ENCODE measurements at regions not wholly inside any gene's neighbourhood (a gene's known extent, or its start where the extent isn't known, plus 50 kb on each side); places are given as distances from the start of the nearest gene placed in this dataset.
"Not testable (repeated sequence)": the region's sequence is repeated elsewhere in the genome, so short reads cannot be mapped to it uniquely, and the experiment has no call there.

GRCh38 chr12:127984386-127985055 is 282.4 kb upstream of the TMEM132C start:
- no peak for DNase-seq

DNA sequence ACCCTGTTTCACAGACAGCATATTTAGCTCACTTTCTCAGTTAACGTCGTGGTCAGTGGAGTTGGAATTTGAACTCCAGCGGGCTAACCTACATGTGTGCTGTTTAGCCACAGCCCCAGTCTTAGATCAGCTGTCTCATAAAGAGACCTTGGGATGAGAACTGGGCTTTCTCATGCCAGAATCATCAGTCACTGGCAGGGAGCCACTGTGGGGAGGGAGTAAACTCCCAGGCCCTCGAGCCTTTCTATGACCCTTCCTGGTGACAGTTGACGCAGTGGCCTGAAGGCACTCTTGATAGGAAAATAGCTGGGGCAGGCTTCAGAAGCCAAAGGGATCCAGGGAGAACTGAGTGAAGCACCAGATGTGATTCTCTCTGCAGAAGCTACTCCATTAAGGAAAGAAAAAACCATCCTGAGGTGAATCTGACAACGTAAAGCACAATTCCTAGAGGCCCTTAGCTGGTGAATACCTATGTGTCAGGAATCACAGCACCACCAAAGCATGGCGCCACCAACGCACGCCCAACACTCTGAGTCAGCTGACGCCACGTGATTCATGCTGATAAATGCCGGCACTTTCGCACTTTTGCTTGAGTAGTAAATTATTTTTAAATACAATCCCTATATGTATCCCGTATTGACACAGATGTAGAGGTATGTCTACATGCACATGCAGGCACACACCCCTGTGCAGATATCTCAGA is 279.6 kb upstream of the TMEM132C start:
- no peak for DNase-seq

- DNase-seq: no peak
These were observed 275.5 kb upstream of the TMEM132C start for GRCh38 chr12:127991485-127991884.

- DNase-seq: no peak
These were observed 268.0 kb upstream of the TMEM132C start for GRCh38 chr12:127998988-127999387.

DNA sequence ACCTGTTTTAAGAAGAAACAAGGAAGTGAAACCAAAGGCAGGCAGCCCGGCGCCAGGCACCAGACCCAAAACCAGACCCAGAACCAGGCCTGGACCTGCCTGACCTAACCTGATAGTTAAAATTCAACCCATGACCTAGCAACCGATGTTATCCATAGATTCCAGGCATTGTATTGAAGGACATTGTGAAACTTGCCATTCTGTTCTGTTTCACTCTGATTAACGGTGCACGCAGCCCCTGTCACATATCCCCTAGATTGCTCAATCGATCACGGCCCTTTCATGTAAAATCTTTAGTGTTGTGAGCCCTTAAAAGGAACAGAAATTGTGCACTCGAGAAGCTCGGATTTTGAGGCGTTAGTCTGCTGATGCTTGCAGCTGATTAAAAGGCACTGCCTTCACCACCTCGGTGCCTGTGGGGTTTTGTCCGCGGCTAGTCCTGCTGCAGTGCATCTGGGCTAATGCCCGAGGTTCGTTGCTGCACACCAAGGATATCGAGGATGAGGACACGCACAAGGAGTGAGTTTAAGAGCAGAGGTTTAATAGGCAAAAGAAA is 262.5 kb upstream of the TMEM132C start:
- DNase-seq: no peak

DNA sequence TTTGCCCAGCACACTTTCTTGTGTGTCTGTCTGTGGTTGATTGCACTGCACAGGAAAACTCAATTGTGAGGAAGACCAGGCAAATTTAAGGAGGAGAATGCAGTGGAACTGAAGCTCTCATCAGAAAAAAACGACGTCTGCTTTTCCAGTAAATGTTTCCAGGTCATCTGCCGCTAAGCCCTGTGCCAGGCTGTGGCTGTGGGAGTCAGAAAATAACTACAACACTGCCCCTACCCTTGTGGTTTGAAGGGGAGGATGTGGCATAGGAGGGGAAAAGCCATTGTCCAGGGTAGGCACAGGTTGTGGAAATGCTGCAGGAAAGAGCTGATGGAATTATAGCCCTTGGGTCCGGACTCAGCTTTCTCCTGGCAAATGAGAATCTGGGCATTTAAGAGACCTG is 259.7 kb upstream of the TMEM132C start:
- DNase-seq: no peak

DNA sequence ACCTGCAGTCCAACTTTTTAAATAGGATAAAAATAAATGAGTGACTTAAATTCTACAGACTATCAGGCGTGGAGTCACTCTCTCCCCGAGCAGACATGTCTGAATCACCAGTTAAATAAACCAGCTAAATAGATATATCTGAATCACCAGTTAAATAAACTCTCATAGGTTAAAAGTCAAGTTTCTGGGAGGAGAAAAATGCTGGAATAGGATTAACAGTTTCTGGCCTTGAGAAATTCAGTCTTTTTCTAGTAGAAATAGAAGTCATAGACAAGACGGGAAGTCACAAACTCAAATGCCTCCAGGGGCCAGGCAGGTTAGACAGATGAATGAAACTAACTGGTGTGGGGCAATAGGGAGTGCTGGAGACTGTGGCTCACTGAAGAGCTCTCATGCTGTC is 258.6 kb upstream of the TMEM132C start:
- no peak for DNase-seq

- no peak for DNase-seq
These were observed 257.9 kb upstream of the TMEM132C start for GRCh38 chr12:128009108-128009507.

DNA sequence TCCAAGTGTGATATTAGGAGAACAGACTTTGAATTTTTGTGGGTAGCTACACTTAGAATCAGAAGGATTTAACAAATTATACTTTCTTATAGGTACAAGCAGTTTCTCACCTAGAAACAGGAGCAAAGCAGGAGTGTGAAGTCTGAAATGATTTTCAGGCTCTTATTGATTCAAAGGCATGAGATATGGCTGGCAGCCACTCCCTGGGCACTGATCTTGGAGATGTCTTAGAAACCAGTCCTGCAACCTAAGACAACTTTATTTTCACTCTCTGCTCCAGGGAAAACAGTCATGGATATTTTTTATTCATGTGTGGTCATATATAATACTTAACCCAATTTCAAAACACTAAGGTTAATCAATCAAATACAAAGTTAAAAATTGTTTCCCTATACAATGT is 254.9 kb upstream of the TMEM132C start:
- DNase-seq: no peak

GRCh38 chr12:128015276-128015675 is 251.7 kb upstream of the TMEM132C start:
- DNase-seq: no peak

GRCh38 chr12:128018067-128018466 is 248.9 kb upstream of the TMEM132C start:
- no peak for DNase-seq

DNA sequence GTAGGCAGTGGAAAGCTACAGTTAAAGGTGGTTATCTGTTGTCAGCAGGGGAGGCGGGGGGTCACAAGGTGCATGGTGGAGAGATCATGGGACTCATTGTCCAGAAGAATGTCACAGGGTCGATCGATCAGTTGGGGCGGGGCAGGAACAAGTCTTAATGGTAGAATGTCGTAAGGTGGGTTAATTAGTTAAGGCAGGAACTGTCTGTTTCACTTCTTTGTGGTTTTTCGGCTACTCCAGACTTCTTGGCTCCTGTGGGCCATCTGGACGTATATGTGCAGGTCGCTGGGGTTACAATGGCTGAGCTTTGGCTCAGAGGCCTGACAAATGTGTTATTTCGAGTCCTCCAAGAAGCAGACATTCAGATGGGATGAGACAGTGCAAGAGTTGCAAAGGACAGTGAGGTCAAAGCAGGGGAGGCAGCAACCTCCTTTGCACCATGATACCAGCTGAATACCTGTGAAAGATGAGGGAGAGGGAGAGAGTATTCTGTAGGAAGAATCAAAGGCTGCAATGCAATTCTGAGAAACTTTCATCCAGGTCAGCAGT is 246.9 kb upstream of the TMEM132C start:
- DNase-seq: no peak

GRCh38 chr12:128021561-128021960 is 245.4 kb upstream of the TMEM132C start:
- no peak for DNase-seq

DNA sequence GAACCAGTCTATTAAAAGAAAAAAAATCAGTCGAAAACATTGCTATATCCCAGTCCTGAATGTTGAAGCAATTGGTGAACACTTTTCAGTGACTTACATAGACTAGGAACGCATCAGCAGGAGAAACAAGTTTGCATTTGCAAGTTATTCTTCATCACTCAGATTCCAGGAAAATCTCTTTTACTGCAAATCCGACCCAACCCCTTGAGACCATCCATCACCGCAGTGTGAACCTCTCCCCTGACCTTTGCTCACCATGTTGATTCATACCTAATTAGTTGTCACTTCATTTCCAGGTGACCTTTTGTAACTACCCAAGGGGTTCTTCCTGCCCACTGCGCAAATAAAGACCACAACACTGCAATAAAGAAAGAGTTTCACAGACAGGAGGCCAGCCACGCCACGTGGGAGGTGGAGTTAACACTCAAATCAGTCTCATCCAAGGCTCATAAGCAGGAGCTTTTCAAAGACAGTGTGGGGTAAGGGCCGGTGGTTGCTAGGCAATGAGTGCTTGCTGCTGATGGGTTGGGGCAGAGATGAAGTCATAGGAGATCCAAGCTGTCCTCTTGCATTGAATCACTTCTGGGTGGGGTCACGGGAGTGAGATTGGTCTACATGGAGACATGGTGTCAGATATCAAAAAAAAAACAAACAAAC is 241.3 kb upstream of the TMEM132C start:
- no peak for DNase-seq

- no peak for DNase-seq
These were observed 240.0 kb upstream of the TMEM132C start for GRCh38 chr12:128026696-128027574.

GRCh38 chr12:128033473-128033872 is 233.5 kb upstream of the TMEM132C start:
- no peak for DNase-seq

GRCh38 chr12:128040971-128041370 is 226.0 kb upstream of the TMEM132C start:
- no peak for DNase-seq

DNA sequence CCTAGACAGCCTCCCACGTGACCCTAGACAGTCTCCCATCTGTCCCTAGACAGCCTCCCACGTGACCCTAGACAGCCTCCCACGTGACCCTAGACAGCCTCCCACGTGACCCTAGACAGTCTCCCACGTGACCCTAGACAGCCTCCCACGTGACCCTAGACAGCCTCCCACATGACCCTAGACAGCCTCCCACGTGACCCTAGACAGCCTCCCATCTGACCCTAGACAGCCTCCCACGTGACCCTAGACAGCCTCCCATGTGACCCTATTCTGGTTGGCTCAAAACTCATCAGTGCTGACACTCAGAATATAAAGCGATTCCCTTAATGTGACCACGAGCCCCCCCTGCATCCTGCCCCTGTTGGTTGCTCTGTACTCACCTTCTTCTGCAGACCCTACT is 224.7 kb upstream of the TMEM132C start:
- DNase-seq: not testable (repeated sequence)

DNA sequence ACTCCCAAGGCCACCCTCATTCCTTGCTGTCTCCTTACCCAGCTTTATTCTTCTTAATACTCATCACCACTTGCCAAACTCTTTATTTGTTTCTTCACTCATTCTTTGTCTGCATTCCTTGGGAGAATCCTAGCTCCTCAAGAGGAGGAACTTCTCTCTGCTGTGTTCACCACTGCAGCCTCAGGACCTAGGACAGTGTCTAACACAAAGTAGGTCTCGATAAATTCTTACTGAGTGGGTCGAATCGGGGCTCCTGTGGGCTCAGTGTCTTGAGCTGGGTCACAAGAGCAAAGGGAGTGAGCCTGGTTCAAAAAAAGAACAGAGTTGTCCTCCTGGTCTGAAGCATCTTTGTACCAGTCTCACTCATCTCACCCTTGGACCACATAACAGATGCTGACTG is 224.1 kb upstream of the TMEM132C start:
- no peak for DNase-seq

DNA sequence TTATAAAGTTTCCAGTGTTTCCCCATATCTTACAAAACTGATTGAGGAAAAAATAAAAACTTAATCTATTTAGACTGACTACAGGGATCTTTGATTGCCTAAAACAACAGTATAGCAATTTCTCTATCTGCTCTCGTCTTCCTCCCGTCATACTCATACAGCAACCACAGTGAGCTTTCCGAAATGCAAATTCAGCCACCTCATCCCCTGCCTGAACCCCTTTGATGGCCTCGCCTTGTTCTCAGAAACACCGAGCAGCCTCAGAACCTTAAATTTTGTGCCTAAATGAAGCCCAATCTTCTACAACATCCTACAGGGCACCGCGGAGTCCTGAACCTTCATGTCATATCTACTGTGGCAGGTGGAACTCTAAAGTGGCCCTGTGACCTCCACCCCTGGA is 223.7 kb upstream of the TMEM132C start:
- DNase-seq: no peak

GRCh38 chr12:128047266-128048060 is 219.5 kb upstream of the TMEM132C start:
- no peak for DNase-seq

DNA sequence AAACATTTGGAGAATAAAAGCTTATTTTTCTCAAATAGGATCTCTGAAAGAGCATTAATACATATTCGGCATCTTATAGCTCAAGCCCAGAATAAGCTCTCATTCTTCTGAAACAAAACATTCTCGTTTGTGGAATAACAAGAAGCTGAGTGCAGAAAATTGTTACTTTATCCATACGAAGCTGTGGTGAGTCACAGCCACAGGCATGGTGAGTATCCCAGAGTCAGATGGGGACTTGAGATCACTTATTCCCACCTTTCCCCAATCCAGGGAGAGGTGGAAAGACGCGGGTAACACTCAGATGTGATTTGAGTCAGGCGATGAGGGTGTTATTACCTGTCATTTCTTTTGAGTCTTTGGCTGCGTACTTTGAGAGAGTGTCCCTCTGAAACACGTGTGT is 214.6 kb upstream of the TMEM132C start:
- no peak for DNase-seq

Data from NCI-H1694 (cell line).